ENCODE measurements at regions not wholly inside any gene's neighbourhood (a gene's known extent, or its start where the extent isn't known, plus 50 kb on each side); places are given as distances from the start of the nearest gene placed in this dataset.

- TF ChIP-seq NFRKB (IDR thresholded peaks at IDR 0.05) (no peak), L3MBTL2 (conservative IDR thresholded peaks at IDR 0.05) (no peak), FOXK2 (IDR thresholded peaks at IDR 0.05) (no peak), ARNT (IDR thresholded peaks at IDR 0.05) (no peak), SUZ12 (IDR thresholded peaks at IDR 0.05) (no peak), PKNOX1 (IDR thresholded peaks at IDR 0.05) (no peak), HDGF (IDR thresholded peaks at IDR 0.05; ENCODE audit: borderline replicate concordance) (no peak), CTBP1 (IDR thresholded peaks at IDR 0.05; ENCODE audit: borderline replicate concordance) (no peak), FOXM1 (IDR thresholded peaks at IDR 0.05; ENCODE audit: borderline replicate concordance) (no peak), ZNF384 (IDR thresholded peaks at IDR 0.05) (no peak), SP1 (IDR thresholded peaks at IDR 0.05) (no peak), TARDBP (IDR thresholded peaks at IDR 0.05) (no peak), BHLHE40 (IDR thresholded peaks at IDR 0.05; ENCODE audit: borderline replicate concordance) (no peak)
Observed at GRCh38 chr21:28324690-28325089, 668.0 kb downstream of the LTN1 start.

All from HEK293T (cell line).